PC-3 (cell line): ENCODE measurements at regions not wholly inside any gene's neighbourhood (a gene's known extent, or its start where the extent isn't known, plus 50 kb on each side); places are given as distances from the start of the nearest gene placed in this dataset.

Experiments
- ATAC-seq: fragments of 200-7000 bp; cut with Tn5 transposase; 2 replicates; pipeline ENCODE4 v1.9.1; 2020; ENCODE audit warnings: mild to moderate bottlenecking, moderate library complexity
- BruUV-seq: library from RNA; stranded (reverse); fragments of 400-500 nt; replicated peaks from 2 replicates; lab custom pipeline; 2021; lab: Mats Ljungman, UMichigan
- CTCF ChIA-PET: fragments of 300-600 bp; sonication (Branson Sonifier 250); formaldehyde crosslinking; loops from one replicate; lab custom pipeline; 2022; ENCODE audit warnings: antibody characterized with exemption; lab: Charles Lee
- POLR2A ChIA-PET: fragments of 300-600 bp; sonication (Branson Sonifier 250); formaldehyde crosslinking; loops from one replicate; lab custom pipeline; 2022; ENCODE audit warnings: antibody characterized with exemption; ENCODE audit not compliant: unreplicated experiment; lab: Charles Lee
- DNase-seq: peaks from one replicate; pipeline ENCODE4 v3.0.0-alpha.2; 2015
- H2AFZ ChIP-seq: fragments of 300-600 bp; sonication (generic); 2 replicates; pipeline ENCODE4 v1.6.0; 2016; ENCODE audit warnings: antibody characterized with exemption, low read length
- H3F3A ChIP-seq: fragments of 300-600 bp; sonication (generic); one replicate; pipeline ENCODE4 v1.6.0; 2017; ENCODE audit warnings: antibody characterized with exemption, low read length, control low read depth, mild to moderate bottlenecking; ENCODE audit not compliant: unreplicated experiment
- H3K27ac ChIP-seq: fragments of 300-600 bp; sonication (generic); 2 replicates; pipeline ENCODE4 v1.5.1; 2016; ENCODE audit warnings: mild to moderate bottlenecking, low read length
- H3K27me3 ChIP-seq: fragments of 300-600 bp; sonication (generic); 2 replicates; pipeline ENCODE4 v1.6.1; 2016; ENCODE audit warnings: low read length, mixed read lengths
- H3K36me3 ChIP-seq: fragments of 300-600 bp; sonication (generic); 2 replicates; pipeline ENCODE4 v1.6.1; 2016; ENCODE audit warnings: low read depth, mixed run types, low read length, mixed read lengths
- H3K4me1 ChIP-seq: fragments of 300-600 bp; sonication (generic); 2 replicates; pipeline ENCODE4 v1.5.1; 2016; ENCODE audit warnings: low read length; ENCODE audit not compliant: insufficient read depth
- H3K4me2 ChIP-seq: fragments of 300-600 bp; sonication (generic); 2 replicates; pipeline ENCODE4 v1.6.0; 2016; ENCODE audit warnings: low read length
- H3K4me3 ChIP-seq: fragments of 300-600 bp; sonication (generic); 2 replicates; pipeline ENCODE4 v1.5.1; 2016; ENCODE audit warnings: mild to moderate bottlenecking, low read length, mixed read lengths
- H3K79me2 ChIP-seq: fragments of 300-600 bp; sonication (generic); 2 replicates; pipeline ENCODE4 v1.6.1; 2017; ENCODE audit warnings: low read length, mixed read lengths
- H3K9ac ChIP-seq: fragments of 300-600 bp; sonication (generic); 2 replicates; pipeline ENCODE4 v1.6.0; 2016; ENCODE audit warnings: mild to moderate bottlenecking, low read length
- H3K9me2 ChIP-seq: fragments of 300-600 bp; sonication (generic); replicated peaks from 2 replicates; pipeline ENCODE4 v1.6.1; 2016; ENCODE audit warnings: mixed run types, low read length, mixed read lengths
- H3K9me3 ChIP-seq: fragments of 300-600 bp; sonication (generic); 2 replicates; pipeline ENCODE4 v1.6.1; 2016; ENCODE audit warnings: low read length, mixed read lengths
- H4K20me1 ChIP-seq: fragments of 300-600 bp; sonication (generic); 2 replicates; pipeline ENCODE4 v1.6.1; 2016; ENCODE audit warnings: low read length, mixed read lengths
- CTCF ChIP-seq: fragments of 300-600 bp; sonication (generic); conservative IDR thresholded peaks from 2 replicates; pipeline ENCODE4 v1.5.1; 2017; ENCODE audit warnings: antibody characterized with exemption, low read depth, mild to moderate bottlenecking, low read length
- EZH2 ChIP-seq: fragments of 300-600 bp; sonication (generic); IDR thresholded peaks from one replicate; pipeline ENCODE4 v1.6.1; 2017; ENCODE audit warnings: antibody characterized with exemption, mild to moderate bottlenecking, low read length; ENCODE audit not compliant: unreplicated experiment
- EZH2phosphoT487 ChIP-seq: fragments of 300-600 bp; sonication (generic); IDR thresholded peaks from 2 replicates; pipeline ENCODE4 v1.6.1; 2018; ENCODE audit warnings: mild to moderate bottlenecking, antibody characterized with exemption, low read length, borderline replicate concordance
- intact Hi-C: fragments of 100-400 bp; cut with micrococcal nuclease; formaldehyde crosslinking; loops from 2 replicates; pipeline ENCODE4 v1.9.0; 2023

GRCh38 chr4:125988464-125988863 lies 673.7 kb downstream of the FAT4 start:
- POLR2A ChIA-PET, result no interaction called here

GRCh38 chr4:125991398-125991797 lies 676.6 kb downstream of the FAT4 start:
- no peak overlapping the region for H3K9ac ChIP-seq
- CTCF ChIA-PET, result no interaction called here
- no peak overlapping the region for H3K4me2 ChIP-seq
- H2AFZ ChIP-seq, result no peak overlapping the region
- H4K20me1 ChIP-seq, result no peaks in the 10 kb centered on the region
- no peak overlapping the region for H3K27ac ChIP-seq
- H3K4me1 ChIP-seq, result no peaks in the 10 kb centered on the region
- H3K4me3 ChIP-seq, result no peak overlapping the region
- DNase-seq (no peak), ATAC-seq (no peak)
- H3K79me2 ChIP-seq, result no peaks in the 10 kb centered on the region
- H3F3A ChIP-seq, result no peaks in the 10 kb centered on the region
- no peaks in the 10 kb centered on the region for H3K9me2 ChIP-seq
- H3K27me3 ChIP-seq, result no peaks in the 10 kb centered on the region
- TF ChIP-seq EZH2, result no peak
- TF ChIP-seq EZH2phosphoT487, result no peak
- no peaks in the 10 kb centered on the region for H3K36me3 ChIP-seq
- POLR2A ChIA-PET, result no interaction called here
- no TSS peak for BruUV-seq
- intact Hi-C loops, result no loop called here
- H3K9me3 ChIP-seq, result no peaks in the 10 kb centered on the region

More at GRCh38 chr4:125988464-125988863, 673.7 kb downstream of the FAT4 start:
- Histone ChIP-seq H3K27ac (no peak overlapping the region), H3K9ac (no peak overlapping the region), H3K4me2 (no peak overlapping the region), H3K4me3 (no peak overlapping the region), H3F3A (no peaks in the 10 kb centered on the region), H3K9me2 (no peaks in the 10 kb centered on the region), H3K9me3 (no peaks in the 10 kb centered on the region), H4K20me1 (no peaks in the 10 kb centered on the region), H3K79me2 (no peaks in the 10 kb centered on the region), H2AFZ (no peak overlapping the region), H3K27me3 (no peaks in the 10 kb centered on the region), H3K4me1 (no peaks in the 10 kb centered on the region), H3K36me3 (no peaks in the 10 kb centered on the region)
- CTCF ChIA-PET, result no interaction called here
- DNase-seq (no peak), ATAC-seq (no peak)
- TF ChIP-seq CTCF (no peak), EZH2phosphoT487 (no peak), EZH2 (no peak)
- BruUV-seq, result no TSS peak
- intact Hi-C loops, result no loop called here

GRCh38 chr4:125992891-125993290 lies 678.1 kb downstream of the FAT4 start:
- DNase-seq (no peak), ATAC-seq (no peak)
- POLR2A ChIA-PET, result no interaction called here
- Histone ChIP-seq H3F3A (no peaks in the 10 kb centered on the region), H3K79me2 (no peaks in the 10 kb centered on the region), H3K27ac (no peak overlapping the region), H4K20me1 (no peaks in the 10 kb centered on the region), H3K36me3 (no peaks in the 10 kb centered on the region), H3K9me2 (no peaks in the 10 kb centered on the region), H3K4me2 (no peak overlapping the region), H2AFZ (no peak overlapping the region), H3K9ac (no peak overlapping the region), H3K4me3 (no peak overlapping the region), H3K4me1 (no peaks in the 10 kb centered on the region), H3K27me3 (no peaks in the 10 kb centered on the region), H3K9me3 (no peaks in the 10 kb centered on the region)
- intact Hi-C loops, result no loop called here
- CTCF ChIA-PET, result no interaction called here
- TF ChIP-seq EZH2 (no peak), CTCF (no peak), EZH2phosphoT487 (no peak)
- BruUV-seq, result no TSS peak
